ENCODE measurements at regions not wholly inside any gene's neighbourhood (a gene's known extent, or its start where the extent isn't known, plus 50 kb on each side); places are given as distances from the start of the nearest gene placed in this dataset.

DNA sequence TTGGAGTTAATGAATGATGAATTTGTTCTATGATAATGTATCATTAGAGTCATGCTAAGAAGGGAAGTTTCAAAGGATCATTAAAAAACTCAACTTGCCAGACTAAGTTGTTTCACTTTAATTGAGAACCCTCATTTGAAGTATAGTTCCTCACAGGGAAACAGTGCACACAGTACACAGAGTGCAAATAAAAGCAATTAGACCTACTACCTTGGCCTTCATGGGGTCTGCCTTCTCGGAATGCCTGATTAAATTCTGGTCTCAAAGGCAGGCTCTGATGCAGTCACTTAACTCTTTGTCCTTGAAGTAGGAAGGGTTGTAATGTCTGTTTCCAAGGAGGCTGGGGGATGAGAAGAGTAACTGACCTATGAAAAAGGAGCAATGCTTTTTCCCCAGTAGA is 457.3 kb downstream of the TBC1D32 start:
- TF ChIP-seq, protein P1, sequence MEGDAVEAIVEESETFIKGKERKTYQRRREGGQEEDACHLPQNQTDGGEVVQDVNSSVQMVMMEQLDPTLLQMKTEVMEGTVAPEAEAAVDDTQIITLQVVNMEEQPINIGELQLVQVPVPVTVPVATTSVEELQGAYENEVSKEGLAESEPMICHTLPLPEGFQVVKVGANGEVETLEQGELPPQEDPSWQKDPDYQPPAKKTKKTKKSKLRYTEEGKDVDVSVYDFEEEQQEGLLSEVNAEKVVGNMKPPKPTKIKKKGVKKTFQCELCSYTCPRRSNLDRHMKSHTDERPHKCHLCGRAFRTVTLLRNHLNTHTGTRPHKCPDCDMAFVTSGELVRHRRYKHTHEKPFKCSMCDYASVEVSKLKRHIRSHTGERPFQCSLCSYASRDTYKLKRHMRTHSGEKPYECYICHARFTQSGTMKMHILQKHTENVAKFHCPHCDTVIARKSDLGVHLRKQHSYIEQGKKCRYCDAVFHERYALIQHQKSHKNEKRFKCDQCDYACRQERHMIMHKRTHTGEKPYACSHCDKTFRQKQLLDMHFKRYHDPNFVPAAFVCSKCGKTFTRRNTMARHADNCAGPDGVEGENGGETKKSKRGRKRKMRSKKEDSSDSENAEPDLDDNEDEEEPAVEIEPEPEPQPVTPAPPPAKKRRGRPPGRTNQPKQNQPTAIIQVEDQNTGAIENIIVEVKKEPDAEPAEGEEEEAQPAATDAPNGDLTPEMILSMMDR (conservative IDR thresholded peaks at IDR 0.05) = no peak
- TF ChIP-seq ZFX (IDR thresholded peaks at IDR 0.05) = no peak

Measured in C4-2B (cell line).